HT-29 (cell line): ENCODE measurements at regions not wholly inside any gene's neighbourhood (a gene's known extent, or its start where the extent isn't known, plus 50 kb on each side); places are given as distances from the start of the nearest gene placed in this dataset.

Source experiments
- DNase-seq: peaks from one replicate; pipeline ENCODE4 v3.0.0-alpha.2; 2015; ENCODE audit warnings: low spot score

DNA sequence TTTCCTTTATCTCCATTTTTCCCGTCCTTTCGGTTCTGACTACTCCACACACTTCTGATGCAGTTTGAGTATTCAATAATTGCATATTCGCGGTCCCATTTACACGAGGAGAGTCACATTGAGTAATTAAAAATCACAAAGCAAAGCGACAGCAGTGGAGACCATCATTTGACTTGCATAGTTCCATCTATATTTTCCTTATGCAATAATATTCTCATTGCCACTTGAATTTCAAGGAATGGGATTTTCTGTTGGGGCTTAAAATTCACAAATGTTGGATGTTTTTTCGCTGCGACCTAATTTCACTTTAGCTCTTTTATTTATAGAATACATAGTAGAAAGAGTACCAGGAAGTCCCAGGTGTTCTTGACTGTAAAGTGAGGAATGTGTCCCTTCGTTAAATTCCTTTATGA is 186.8 kb downstream of the ZEB2 start:
- no peak for DNase-seq

DNA sequence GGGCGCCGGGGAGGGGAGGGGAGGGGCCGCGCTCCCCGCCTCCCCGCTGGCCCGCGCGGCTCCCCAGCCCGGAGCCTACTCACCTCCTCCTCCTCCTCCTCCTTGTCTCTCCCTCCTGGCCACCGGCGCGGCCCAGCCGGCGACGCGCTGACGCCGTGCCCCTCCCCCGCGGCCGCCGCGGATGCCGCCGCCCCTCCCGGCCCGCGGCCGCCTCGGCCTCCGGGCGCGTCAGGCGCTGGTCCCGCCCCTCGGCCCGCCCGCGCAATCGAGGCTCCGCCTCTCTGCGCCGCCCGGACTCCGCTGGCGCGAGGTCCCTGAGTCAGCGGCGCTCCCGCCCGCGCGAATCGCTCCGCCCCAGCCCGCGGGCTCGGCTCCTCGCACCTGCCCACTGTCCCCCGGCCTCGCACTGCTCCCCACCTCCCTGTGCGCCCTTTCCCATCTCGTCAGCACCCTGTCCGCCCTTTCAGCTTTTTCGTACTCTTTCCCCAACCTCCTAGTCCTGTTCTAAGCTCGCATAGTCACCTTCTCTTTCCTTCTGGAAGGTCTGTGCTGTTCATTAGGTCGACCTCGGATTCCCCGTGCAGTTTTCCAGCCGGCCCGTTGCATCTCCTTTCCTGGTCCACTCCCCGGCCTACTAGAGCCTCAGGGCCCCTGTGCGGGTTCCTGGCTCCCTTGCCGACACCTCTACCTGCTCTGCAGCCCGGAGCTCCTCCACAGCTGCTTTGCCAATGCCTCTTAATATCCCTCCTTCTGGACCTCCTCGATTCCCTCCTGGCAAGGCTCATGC is 187.4 kb downstream of the ZEB2 start:
- DNase-seq: peak; percentile 90

DNA sequence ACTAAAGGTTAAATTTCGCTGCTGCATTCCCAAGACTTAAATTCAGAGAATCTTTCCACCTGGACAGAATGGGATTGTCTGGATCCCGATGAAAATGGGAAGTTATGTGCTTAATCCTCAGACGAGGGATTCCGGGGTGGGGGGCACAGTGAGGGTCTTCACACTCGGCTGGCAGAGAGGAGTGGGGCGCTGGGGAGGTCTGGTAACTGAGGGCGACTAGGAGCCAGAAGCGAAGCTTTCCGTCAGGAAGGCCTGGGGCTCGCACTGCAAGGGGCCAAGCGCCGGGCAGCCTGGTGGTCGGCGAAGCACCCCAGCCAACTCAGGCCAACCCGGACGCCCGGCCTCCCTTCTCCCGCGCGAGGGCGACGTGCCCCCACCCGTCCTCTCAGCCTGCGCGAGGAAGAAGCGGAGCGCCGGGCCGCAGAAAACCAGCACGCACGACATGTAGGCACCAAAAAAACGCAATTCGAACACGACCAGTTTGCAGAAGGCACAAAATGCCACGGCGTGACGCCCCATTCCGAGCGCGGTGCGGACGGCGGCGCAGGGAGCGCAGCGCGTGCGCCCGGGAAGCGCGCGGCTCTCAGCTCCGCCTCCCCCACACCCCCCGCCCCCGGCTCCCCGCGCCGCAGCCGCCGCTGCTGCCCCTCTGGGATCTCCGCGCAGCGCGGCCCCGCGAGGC is 188.1 kb downstream of the ZEB2 start:
- DNase-seq: peak; percentile 79

DNA sequence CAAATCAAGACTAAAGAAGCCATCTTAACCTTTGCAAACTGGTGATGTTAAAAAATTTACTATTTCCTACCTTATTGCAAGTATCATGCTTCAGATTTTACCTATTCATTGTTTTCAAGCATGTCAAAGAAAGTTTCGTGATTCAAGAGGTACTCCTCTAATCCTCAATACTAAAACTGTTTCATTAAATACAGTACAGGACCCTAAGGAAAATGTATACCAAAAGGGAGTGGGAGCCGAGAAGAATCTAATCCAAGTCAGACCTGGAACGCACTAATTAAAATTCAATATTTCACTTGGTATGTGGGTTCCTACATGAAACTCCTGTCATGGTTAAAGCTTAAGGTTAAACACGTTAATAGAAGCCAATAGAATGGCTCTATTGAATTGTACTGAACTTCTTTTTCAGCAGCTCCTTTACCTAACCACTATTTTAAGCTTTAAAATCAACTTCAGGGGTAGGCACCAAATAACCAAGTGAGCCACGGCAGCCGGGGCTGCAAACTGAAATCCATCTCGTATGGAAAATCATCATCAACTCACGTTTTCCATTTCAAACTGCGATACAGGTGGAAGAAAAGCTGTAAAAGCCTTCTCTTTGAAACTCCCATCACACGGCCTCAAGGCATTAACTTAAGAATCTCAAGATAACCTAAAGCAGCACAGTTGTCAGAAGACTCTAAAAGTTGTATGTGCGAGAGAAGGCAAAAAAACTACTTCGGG is 188.8 kb downstream of the ZEB2 start:
- peak; percentile 53 for DNase-seq

DNA sequence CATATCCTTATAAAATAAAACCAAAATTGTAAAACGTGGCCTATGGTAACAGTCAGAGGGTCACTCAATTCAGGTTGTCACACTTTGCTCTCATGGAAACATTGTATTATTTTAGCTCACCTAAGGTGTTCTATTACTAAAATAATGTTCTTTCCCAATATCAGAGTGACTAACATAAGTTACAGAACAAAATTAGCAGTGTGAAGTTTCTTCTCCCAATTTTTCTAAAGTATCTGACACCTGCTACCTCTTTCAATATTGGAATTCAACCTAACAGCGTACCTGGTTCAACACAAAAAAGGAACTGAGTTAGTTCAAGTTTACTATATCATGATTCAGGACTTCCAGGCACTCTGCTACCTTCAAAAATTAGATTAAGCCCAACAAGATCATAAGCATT is 190.4 kb downstream of the ZEB2 start:
- DNase-seq: no peak

DNA sequence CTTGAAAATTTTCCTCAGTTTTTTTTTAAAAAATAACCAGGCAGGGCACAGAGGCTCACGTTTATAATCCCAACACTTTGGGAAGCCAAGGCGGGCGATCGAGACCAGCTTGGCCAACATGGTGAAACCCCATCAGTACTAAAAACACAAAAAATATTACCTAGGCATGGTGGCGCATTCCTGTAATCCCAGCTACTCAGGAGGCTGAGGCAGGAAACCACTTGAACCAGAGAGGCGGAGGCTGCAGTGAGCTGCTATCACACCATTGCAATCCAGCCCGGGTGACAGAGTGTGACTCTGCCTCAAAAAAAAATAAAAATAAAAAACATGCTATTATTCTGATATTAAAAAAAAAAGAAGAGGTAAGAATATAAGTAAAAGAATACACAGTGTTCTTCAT is 191.0 kb downstream of the ZEB2 start:
- no peak for DNase-seq

- no peak for DNase-seq
These were observed 193.1 kb downstream of the ZEB2 start for GRCh38 chr2:144326825-144327224.

- DNase-seq: no peak
These were observed 194.8 kb downstream of the ZEB2 start for GRCh38 chr2:144325086-144325485.

- DNase-seq: no peak
These were observed 195.4 kb downstream of the ZEB2 start for GRCh38 chr2:144324446-144325045.

GRCh38 chr2:144323946-144324345 is 196.0 kb downstream of the ZEB2 start:
- DNase-seq: no peak

DNA sequence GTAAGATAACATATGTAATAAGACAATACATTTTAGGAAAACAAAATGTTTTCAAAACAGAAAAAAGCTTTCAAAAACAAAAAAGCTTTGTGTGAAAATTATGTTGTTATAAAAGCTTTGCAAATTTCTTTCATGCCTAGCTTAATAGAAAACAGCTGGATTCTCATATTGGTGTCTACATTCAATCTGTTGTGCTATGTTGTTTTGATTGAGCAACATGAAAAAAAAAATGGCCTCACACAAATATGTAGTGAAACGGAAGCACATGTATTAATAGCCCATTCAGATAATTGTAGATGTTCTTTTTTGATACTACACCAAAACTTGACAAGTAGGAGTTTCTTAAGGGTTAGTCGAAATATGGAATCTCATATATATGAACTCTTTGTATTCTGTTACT is 197.5 kb downstream of the ZEB2 start:
- no peak for DNase-seq

DNA sequence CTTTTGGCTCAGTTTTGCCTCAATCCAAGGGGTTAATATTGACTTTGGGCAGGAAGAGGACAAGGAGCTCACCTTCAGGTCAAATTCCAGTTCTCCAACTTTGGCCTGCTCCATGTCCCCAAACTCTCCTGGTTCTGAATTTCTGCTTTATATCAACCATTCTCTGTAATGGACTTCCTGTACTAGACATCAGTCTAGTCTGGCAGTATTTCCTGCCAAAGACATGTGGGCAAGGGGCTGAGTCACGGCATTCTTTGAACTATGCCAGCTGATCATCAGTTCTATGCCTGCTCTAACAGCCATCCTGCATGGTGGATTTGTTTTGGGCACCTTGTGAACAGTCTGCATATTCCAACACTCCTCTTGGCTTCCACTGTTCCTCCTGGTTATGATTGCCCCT is 199.4 kb downstream of the ZEB2 start:
- DNase-seq: no peak

DNA sequence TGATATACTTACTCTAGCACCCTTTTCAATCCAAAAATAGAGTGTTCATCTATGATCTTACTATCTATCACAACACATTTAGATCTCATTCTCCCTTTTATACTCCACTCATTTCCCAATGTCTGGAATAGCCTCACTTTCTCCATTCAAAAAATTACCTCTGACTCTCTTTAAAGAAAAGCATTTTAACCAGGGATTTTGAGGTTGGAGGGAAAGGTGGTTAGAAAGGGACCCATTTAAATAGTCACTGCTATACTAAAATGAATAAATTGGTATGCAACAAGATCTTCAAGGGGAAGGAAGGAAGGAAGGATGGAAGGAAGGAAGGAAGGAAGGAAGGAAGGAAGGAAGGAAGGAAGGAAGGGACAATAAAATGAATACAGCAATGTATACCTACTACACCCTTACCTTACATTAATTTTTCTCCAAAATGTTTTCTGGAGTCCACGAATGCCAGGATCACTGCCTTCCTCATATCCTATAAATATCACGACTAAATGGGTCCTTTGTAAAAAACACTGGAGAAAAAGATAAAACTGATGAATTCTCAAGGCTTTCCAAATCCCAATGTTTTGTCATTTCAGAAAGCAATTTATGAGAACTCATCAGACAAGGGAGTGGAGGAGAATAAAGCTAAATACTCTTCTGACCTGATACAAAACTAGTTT is 202.7 kb downstream of the ZEB2 start:
- no peak for DNase-seq

- DNase-seq: no peak
These were observed 208.9 kb downstream of the ZEB2 start for GRCh38 chr2:144310889-144311608.

GRCh38 chr2:144310484-144310883 is 209.4 kb downstream of the ZEB2 start:
- DNase-seq: no peak

- DNase-seq: no peak
These were observed 212.2 kb downstream of the ZEB2 start for GRCh38 chr2:144307711-144308110.

DNA sequence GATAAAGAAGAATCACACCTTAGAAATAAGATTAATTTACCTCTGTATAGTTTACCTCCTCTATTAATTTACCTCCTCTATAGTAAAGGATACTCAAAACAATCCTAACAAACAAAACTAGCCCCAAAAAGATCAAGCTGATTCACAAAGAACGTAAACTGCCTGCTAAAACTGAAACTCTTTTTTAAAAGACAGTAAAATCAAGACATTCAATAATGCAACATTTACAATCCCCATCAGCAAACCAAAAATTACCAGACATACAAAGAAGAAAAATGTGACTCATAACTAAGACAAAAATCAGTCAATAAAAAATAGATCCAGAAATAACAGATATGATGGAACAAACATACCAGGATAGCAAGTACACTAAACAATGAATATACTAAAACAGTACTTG is 215.7 kb downstream of the ZEB2 start:
- DNase-seq: no peak

DNA sequence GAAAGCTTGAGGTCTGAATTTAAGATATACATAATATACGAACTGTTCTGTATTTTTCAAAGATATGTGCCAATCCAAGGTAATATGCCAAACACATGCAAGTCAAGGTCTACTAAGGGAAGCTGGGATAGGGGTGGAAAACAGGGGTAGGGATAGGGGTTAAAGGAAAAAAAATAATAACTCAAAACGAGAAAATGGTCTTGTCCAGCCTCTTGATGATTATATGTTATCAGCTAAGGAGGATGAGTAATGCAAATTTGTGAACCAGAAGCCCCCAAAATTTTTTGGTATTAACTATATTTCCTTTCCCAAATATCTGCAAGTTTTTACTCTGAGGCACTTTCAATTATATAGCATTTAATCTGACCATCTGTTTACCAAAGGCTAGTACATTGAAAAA is 219.3 kb downstream of the ZEB2 start:
- no peak for DNase-seq

DNA sequence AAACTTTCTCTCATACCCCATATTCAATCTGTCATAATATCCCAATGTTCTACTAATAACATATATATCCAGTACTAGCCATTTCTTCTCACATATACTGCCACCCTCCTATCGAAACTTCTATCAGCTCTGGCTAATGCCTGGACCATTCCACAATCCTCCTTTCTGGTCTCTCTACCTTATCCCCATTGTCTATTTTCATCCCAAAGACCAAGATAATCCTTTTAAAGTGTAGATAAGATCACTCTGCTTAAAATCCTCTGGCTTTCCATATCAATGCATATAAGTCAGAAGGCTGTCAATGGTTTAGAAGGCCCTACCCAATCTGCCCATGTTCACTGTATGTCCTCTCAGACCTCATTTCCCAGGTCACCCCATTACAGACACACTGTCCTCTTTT is 229.6 kb downstream of the ZEB2 start:
- DNase-seq: no peak

DNA sequence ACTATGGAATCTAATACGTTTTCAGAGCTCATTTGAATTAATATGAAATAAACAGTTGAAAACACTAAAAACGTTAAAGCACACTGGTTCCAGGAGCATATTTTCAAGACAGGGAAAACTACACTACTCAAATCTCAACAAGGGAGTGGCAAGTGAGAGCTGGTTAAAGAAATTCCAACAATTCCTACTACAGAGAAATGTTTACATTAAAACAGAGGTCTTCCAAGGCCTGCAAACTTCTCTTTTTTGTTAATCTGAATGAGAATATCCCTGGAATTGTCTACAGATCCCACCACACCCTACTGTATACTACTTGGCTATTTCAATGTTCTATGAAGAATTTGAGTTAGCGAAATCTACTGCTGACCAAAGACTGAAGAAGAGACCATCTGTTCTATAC is 231.5 kb downstream of the ZEB2 start:
- no peak for DNase-seq

DNA sequence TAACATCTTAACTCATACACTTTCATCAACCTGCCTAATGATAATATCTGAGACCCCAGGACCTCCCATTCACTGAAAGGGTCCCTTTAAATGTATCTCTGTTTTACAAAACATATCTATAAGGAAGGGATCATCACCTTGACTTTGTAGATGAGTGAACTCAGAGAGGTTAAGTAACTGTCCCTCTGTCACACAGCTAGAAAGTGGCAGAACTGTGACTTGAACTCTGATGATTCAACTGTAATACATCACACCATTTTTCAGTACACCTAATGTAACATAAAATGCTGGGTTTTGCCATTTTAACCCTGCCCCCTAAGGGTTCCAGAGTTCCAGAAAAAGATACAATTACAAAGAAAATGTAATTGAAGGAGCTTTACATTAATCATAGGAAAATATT is 234.6 kb downstream of the ZEB2 start:
- DNase-seq: no peak
